ENCODE measurements at regions not wholly inside any gene's neighbourhood (a gene's known extent, or its start where the extent isn't known, plus 50 kb on each side); places are given as distances from the start of the nearest gene placed in this dataset.

DNA sequence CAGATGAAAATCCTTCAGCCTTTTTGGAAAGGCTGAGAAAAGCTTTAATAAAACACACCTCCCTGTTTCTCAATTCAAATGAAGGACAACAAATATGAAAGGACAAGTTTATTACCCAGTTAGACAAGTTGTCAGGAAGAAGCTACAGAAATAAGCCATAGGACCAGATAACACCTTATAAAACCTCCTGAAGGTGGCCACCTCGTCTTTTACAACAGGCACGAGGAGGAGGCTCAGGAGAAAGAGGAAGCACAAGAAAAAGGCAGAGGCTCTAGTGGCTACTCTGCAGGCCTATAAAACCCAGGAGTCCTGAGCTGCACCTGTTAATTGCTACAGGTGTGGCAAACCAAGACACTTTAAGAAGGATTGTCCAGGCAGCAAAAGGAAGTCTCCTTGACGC is 352.1 kb upstream of the CDH18 start:
- TF ChIP-seq, protein P1, sequence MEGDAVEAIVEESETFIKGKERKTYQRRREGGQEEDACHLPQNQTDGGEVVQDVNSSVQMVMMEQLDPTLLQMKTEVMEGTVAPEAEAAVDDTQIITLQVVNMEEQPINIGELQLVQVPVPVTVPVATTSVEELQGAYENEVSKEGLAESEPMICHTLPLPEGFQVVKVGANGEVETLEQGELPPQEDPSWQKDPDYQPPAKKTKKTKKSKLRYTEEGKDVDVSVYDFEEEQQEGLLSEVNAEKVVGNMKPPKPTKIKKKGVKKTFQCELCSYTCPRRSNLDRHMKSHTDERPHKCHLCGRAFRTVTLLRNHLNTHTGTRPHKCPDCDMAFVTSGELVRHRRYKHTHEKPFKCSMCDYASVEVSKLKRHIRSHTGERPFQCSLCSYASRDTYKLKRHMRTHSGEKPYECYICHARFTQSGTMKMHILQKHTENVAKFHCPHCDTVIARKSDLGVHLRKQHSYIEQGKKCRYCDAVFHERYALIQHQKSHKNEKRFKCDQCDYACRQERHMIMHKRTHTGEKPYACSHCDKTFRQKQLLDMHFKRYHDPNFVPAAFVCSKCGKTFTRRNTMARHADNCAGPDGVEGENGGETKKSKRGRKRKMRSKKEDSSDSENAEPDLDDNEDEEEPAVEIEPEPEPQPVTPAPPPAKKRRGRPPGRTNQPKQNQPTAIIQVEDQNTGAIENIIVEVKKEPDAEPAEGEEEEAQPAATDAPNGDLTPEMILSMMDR (IDR thresholded peaks at IDR 0.05 in 2 of 3, conservative IDR thresholded peaks at IDR 0.05 in 1 of 3; ENCODE audit: control insufficient read depth in 2 of 3, extremely low read depth in 1 of 3, insufficient read depth in 1 of 3, low read depth in 3 of 3, low read length in 3 of 3): no peak
- TF ChIP-seq BRCA1 (IDR thresholded peaks at IDR 0.05; ENCODE audit: low read depth, low read length): no peak
- TF ChIP-seq BHLHE40 (IDR thresholded peaks at IDR 0.05; ENCODE audit: borderline replicate concordance in 1 of 2, low read depth in 2 of 2, low read length in 1 of 2): no peak
- TF ChIP-seq, protein P2, sequence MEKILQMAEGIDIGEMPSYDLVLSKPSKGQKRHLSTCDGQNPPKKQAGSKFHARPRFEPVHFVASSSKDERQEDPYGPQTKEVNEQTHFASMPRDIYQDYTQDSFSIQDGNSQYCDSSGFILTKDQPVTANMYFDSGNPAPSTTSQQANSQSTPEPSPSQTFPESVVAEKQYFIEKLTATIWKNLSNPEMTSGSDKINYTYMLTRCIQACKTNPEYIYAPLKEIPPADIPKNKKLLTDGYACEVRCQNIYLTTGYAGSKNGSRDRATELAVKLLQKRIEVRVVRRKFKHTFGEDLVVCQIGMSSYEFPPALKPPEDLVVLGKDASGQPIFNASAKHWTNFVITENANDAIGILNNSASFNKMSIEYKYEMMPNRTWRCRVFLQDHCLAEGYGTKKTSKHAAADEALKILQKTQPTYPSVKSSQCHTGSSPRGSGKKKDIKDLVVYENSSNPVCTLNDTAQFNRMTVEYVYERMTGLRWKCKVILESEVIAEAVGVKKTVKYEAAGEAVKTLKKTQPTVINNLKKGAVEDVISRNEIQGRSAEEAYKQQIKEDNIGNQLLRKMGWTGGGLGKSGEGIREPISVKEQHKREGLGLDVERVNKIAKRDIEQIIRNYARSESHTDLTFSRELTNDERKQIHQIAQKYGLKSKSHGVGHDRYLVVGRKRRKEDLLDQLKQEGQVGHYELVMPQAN (conservative IDR thresholded peaks at IDR 0.05): no peak
- TF ChIP-seq RFX5 (IDR thresholded peaks at IDR 0.05; ENCODE audit: low read depth, low read length): no peak
- TF ChIP-seq EZH2 (IDR thresholded peaks at IDR 0.05; ENCODE audit: borderline replicate concordance, control insufficient read depth, low read depth, low read length): no peak
- TF ChIP-seq, protein P3, sequence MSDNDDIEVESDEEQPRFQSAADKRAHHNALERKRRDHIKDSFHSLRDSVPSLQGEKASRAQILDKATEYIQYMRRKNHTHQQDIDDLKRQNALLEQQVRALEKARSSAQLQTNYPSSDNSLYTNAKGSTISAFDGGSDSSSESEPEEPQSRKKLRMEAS (IDR thresholded peaks at IDR 0.05; ENCODE audit: low read depth, low read length): no peak
- no peak for TF ChIP-seq RAD21 (IDR thresholded peaks at IDR 0.05; ENCODE audit: insufficient read depth, low read depth, low read length)
- TF ChIP-seq POLR2AphosphoS5 (IDR thresholded peaks at IDR 0.05; ENCODE audit: low read length): no peak
- no peak for TF ChIP-seq CHD1 (IDR thresholded peaks at IDR 0.05; ENCODE audit: low read depth, low read length)

All from GM12878 (cell line).